ENCODE measurements at regions not wholly inside any gene's neighbourhood (a gene's known extent, or its start where the extent isn't known, plus 50 kb on each side); places are given as distances from the start of the nearest gene placed in this dataset.

GRCh38 chr20:23135449-23136420 lies 49.6 kb upstream of the CD93 start:
- intact Hi-C loops (cut with DNase I): no loop called here
- DNase-seq (ENCODE audit: low spot score): peak; percentile 53
